ENCODE measurements at regions not wholly inside any gene's neighbourhood (a gene's known extent, or its start where the extent isn't known, plus 50 kb on each side); places are given as distances from the start of the nearest gene placed in this dataset.

- Mint-ChIP-seq H3K9me3 (peaks cover 0 to 3% of the 10 kb centered on the region in 2 donors), H3K4me1 (no peaks in the 10 kb centered on the region), H3K27ac (no peak overlapping the region), H3K4me3 (no peak overlapping the region), H3K27me3 (ENCODE audit: low read depth in 2 of 2) (peaks cover 14 to 15% of the 10 kb centered on the region in 2 donors), H3K36me3 (no peaks in the 10 kb centered on the region)
- H3K27me3 ChIP-seq (ENCODE audit: control insufficient read depth, insufficient read depth, low read length), result no peaks in the 10 kb centered on the region
- H3K4me1 ChIP-seq (ENCODE audit: control insufficient read depth, insufficient read depth, low read length), result no peaks in the 10 kb centered on the region
- no peak for DNase-seq
- 96% methylated on average over 2 of the region's 2 CpGs for whole genome bisulfite sequencing (ENCODE audit: insufficient coverage)
- no peak overlapping the region for H3K27ac ChIP-seq (ENCODE audit: low read length)
- intact Hi-C loops (cut with micrococcal nuclease), result no loop called here
- H3K36me3 ChIP-seq (ENCODE audit: control insufficient read depth, insufficient read depth, low read length), result no peaks in the 10 kb centered on the region
- no peak for TF ChIP-seq CTCF (IDR thresholded peaks at IDR 0.05)
- H3K4me3 ChIP-seq (ENCODE audit: low read length), result no peak overlapping the region
- ATAC-seq, result no peak
- no peaks in the 10 kb centered on the region for H3K9me3 ChIP-seq (ENCODE audit: control insufficient read depth, insufficient read depth, low read length)
Measured at GRCh38 chr7:131769241-131769640, 212.8 kb upstream of the PODXL start.

- Mint-ChIP-seq H3K4me3 (no peak overlapping the region), H3K4me1 (no peaks in the 10 kb centered on the region), H3K9me3 (peaks cover 0 to 3% of the 10 kb centered on the region in 2 donors), H3K27me3 (ENCODE audit: low read depth in 2 of 2) (peaks cover 15 to 18% of the 10 kb centered on the region in 2 donors), H3K27ac (no peak overlapping the region), H3K36me3 (no peaks in the 10 kb centered on the region)
- ATAC-seq (no peak), DNase-seq (no peak)
- H3K4me3 ChIP-seq (ENCODE audit: low read length), result no peak overlapping the region
- 97% methylated on average over 2 of the region's 5 CpGs for WGBS (ENCODE audit: insufficient coverage)
- intact Hi-C loops (cut with micrococcal nuclease), result no loop called here
- no peaks in the 10 kb centered on the region for H3K9me3 ChIP-seq (ENCODE audit: control insufficient read depth, insufficient read depth, low read length)
- H3K36me3 ChIP-seq (ENCODE audit: control insufficient read depth, insufficient read depth, low read length), result no peaks in the 10 kb centered on the region
- no peaks in the 10 kb centered on the region for H3K4me1 ChIP-seq (ENCODE audit: control insufficient read depth, insufficient read depth, low read length)
- H3K27ac ChIP-seq (ENCODE audit: low read length), result no peak overlapping the region
- H3K27me3 ChIP-seq (ENCODE audit: control insufficient read depth, insufficient read depth, low read length), result no peaks in the 10 kb centered on the region
- TF ChIP-seq CTCF (IDR thresholded peaks at IDR 0.05), result no peak
Measured at GRCh38 chr7:131767591-131767990, 211.2 kb upstream of the PODXL start.

GRCh38 chr7:131765575-131765974 lies 209.1 kb upstream of the PODXL start:
- TF ChIP-seq CTCF (IDR thresholded peaks at IDR 0.05), result no peak
- ATAC-seq (no peak), DNase-seq (no peak)
- Histone ChIP-seq H3K27me3 (ENCODE audit: control insufficient read depth, insufficient read depth, low read length) (peaks cover 2% of the 10 kb centered on the region), H3K4me3 (ENCODE audit: low read length) (no peak overlapping the region), H3K9me3 (ENCODE audit: control insufficient read depth, insufficient read depth, low read length) (peaks cover 4% of the 10 kb centered on the region), H3K27ac (ENCODE audit: low read length) (no peak overlapping the region), H3K36me3 (ENCODE audit: control insufficient read depth, insufficient read depth, low read length) (no peaks in the 10 kb centered on the region), H3K4me1 (ENCODE audit: control insufficient read depth, insufficient read depth, low read length) (no peaks in the 10 kb centered on the region)
- Mint-ChIP-seq H3K4me3 (no peak overlapping the region), H3K36me3 (no peaks in the 10 kb centered on the region), H3K9me3 (no peaks in the 10 kb centered on the region), H3K27ac (no peak overlapping the region), H3K27me3 (ENCODE audit: low read depth in 2 of 2) (peaks cover 11 to 14% of the 10 kb centered on the region in 2 donors), H3K4me1 (no peaks in the 10 kb centered on the region)
- intact Hi-C loops (cut with micrococcal nuclease), result no loop called here
- 84% methylated on average over 2 of the region's 2 CpGs for WGBS (ENCODE audit: insufficient coverage)

GRCh38 chr7:131764143-131764775 lies 207.8 kb upstream of the PODXL start:
- Mint-ChIP-seq H3K27me3 (ENCODE audit: low read depth in 2 of 2) (peaks cover 17 to 22% of the 10 kb centered on the region in 2 donors), H3K36me3 (no peaks in the 10 kb centered on the region), H3K27ac (no peak overlapping the region), H3K4me1 (no peaks in the 10 kb centered on the region), H3K9me3 (no peaks in the 10 kb centered on the region), H3K4me3 (no peak overlapping the region)
- intact Hi-C loops (cut with micrococcal nuclease), result no loop called here
- Histone ChIP-seq H3K9me3 (ENCODE audit: control insufficient read depth, insufficient read depth, low read length) (peaks cover 4% of the 10 kb centered on the region), H3K27me3 (ENCODE audit: control insufficient read depth, insufficient read depth, low read length) (peaks cover 2% of the 10 kb centered on the region), H3K36me3 (ENCODE audit: control insufficient read depth, insufficient read depth, low read length) (no peaks in the 10 kb centered on the region), H3K4me1 (ENCODE audit: control insufficient read depth, insufficient read depth, low read length) (no peaks in the 10 kb centered on the region), H3K4me3 (ENCODE audit: low read length) (no peak overlapping the region), H3K27ac (ENCODE audit: low read length) (no peak overlapping the region)
- 61% methylated on average over 13 of the region's 13 CpGs for WGBS (ENCODE audit: insufficient coverage)
- ATAC-seq (no peak), DNase-seq (no peak)
- TF ChIP-seq CTCF (IDR thresholded peaks at IDR 0.05), result no peak
